ENCODE measurements at regions not wholly inside any gene's neighbourhood (a gene's known extent, or its start where the extent isn't known, plus 50 kb on each side); places are given as distances from the start of the nearest gene placed in this dataset.

- TF ChIP-seq FOXK2 (IDR thresholded peaks at IDR 0.05) (no peak), CTBP1 (IDR thresholded peaks at IDR 0.05; ENCODE audit: borderline replicate concordance) (no peak), L3MBTL2 (conservative IDR thresholded peaks at IDR 0.05) (no peak), SUZ12 (IDR thresholded peaks at IDR 0.05) (no peak), SP1 (IDR thresholded peaks at IDR 0.05) (no peak), BHLHE40 (IDR thresholded peaks at IDR 0.05; ENCODE audit: borderline replicate concordance) (no peak), HDGF (IDR thresholded peaks at IDR 0.05; ENCODE audit: borderline replicate concordance) (no peak), ARNT (IDR thresholded peaks at IDR 0.05) (no peak), LEF1 (IDR thresholded peaks at IDR 0.05; ENCODE audit: borderline replicate concordance) (no peak), ZNF384 (IDR thresholded peaks at IDR 0.05) (no peak), NFRKB (IDR thresholded peaks at IDR 0.05) (no peak), FOXA1 (IDR thresholded peaks at IDR 0.05) (no peak), PKNOX1 (IDR thresholded peaks at IDR 0.05) (no peak), TARDBP (IDR thresholded peaks at IDR 0.05) (no peak), FOXM1 (IDR thresholded peaks at IDR 0.05; ENCODE audit: borderline replicate concordance) (no peak), ELF4 (IDR thresholded peaks at IDR 0.05) (no peak)
- no peak for DNase-seq (ENCODE audit: extremely low spot score)
- CTCF ChIA-PET: no interaction called here
- POLR2A ChIA-PET: no interaction called here
These were observed 195.0 kb downstream of the THBS2 start for GRCh38 chr6:169058634-169059033.

DNA sequence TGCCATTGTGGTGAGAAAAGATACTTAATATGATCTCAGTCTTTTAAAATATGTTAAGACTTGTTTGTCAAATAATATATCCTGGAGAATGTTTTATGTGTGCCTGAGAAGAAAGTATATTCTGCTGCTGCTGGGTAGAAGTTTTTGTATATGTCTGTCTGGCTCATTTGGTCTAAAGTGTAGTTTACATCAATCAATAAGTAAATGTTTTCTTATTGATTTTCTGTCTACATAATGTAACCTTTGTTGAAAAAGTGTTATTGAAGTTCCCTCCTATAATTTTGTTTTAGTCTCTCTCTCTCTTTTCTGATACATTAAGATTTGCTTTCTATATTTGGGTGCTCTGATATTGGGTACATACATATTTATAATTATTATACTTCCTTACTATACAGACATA, 201.2 kb downstream of the THBS2 start:
- CTCF ChIA-PET: no interaction called here
- DNase-seq (ENCODE audit: extremely low spot score): no peak
- POLR2A ChIA-PET: no interaction called here
- TF ChIP-seq HDGF (IDR thresholded peaks at IDR 0.05; ENCODE audit: borderline replicate concordance): no peak
- no peak for TF ChIP-seq ELF4 (IDR thresholded peaks at IDR 0.05)
- no peak for TF ChIP-seq ARNT (IDR thresholded peaks at IDR 0.05)
- no peak for TF ChIP-seq SUZ12 (IDR thresholded peaks at IDR 0.05)
- no peak for TF ChIP-seq CTBP1 (IDR thresholded peaks at IDR 0.05; ENCODE audit: borderline replicate concordance)
- no peak for TF ChIP-seq ZNF384 (IDR thresholded peaks at IDR 0.05)
- TF ChIP-seq NFRKB (IDR thresholded peaks at IDR 0.05): no peak
- TF ChIP-seq FOXA1 (IDR thresholded peaks at IDR 0.05): no peak
- no peak for TF ChIP-seq FOXK2 (IDR thresholded peaks at IDR 0.05)
- no peak for TF ChIP-seq LEF1 (IDR thresholded peaks at IDR 0.05; ENCODE audit: borderline replicate concordance)
- TF ChIP-seq L3MBTL2 (conservative IDR thresholded peaks at IDR 0.05): no peak
- TF ChIP-seq BHLHE40 (IDR thresholded peaks at IDR 0.05; ENCODE audit: borderline replicate concordance): no peak
- no peak for TF ChIP-seq FOXM1 (IDR thresholded peaks at IDR 0.05; ENCODE audit: borderline replicate concordance)
- TF ChIP-seq PKNOX1 (IDR thresholded peaks at IDR 0.05): no peak
- TF ChIP-seq SP1 (IDR thresholded peaks at IDR 0.05): no peak

- no peak for DNase-seq (ENCODE audit: extremely low spot score)
- ChIA-PET CTCF (no interaction called here), POLR2A (no interaction called here)
- TF ChIP-seq BHLHE40 (IDR thresholded peaks at IDR 0.05; ENCODE audit: borderline replicate concordance) (no peak), HDGF (IDR thresholded peaks at IDR 0.05; ENCODE audit: borderline replicate concordance) (no peak), ELF4 (IDR thresholded peaks at IDR 0.05) (no peak), FOXM1 (IDR thresholded peaks at IDR 0.05; ENCODE audit: borderline replicate concordance) (no peak), CTBP1 (IDR thresholded peaks at IDR 0.05; ENCODE audit: borderline replicate concordance) (no peak)
These were observed 202.3 kb downstream of the THBS2 start for GRCh38 chr6:169051371-169051770.

- no peak for TF ChIP-seq FOXA1 (IDR thresholded peaks at IDR 0.05)
- TF ChIP-seq SP1 (IDR thresholded peaks at IDR 0.05): no peak
- no peak for TF ChIP-seq SUZ12 (IDR thresholded peaks at IDR 0.05)
- no peak for DNase-seq (ENCODE audit: extremely low spot score)
- ChIA-PET POLR2A (no interaction called here), CTCF (no interaction called here)
These were observed 204.8 kb downstream of the THBS2 start for GRCh38 chr6:169048865-169049205.

DNA sequence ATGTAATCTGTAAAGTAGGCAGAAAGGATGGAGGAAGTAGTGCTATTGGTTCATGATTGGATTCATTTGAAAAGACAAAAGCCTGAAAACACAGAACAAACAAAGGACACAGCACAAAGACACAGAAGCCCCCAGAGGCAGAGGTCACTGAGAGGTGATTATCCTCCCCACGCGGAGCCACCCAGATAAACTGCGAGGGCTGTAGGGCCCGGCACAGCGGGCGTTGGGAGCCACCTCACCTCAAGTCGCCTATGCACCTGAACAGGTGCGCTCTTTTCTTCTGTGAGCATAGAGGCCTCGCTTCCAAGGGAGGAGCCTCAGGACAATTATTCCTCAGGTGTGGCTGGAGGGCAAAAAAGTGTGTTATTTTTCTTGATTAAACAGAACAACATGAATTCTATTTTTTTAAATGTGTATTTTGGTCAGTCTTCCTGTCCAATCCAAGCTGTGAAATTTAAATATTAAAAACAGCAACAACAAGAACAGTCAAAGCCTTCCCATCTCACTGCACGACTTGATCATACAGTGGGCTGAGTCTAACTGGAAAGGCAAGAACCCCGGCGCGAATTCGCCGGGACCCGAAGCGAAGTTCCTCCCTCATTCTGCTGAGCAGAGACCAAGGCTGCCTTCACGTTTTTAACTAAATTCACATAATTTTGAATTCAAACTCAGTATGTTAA, 205.3 kb downstream of the THBS2 start:
- TF ChIP-seq HDGF (IDR thresholded peaks at IDR 0.05; ENCODE audit: borderline replicate concordance) (no peak), L3MBTL2 (conservative IDR thresholded peaks at IDR 0.05) (no peak), LEF1 (IDR thresholded peaks at IDR 0.05; ENCODE audit: borderline replicate concordance) (no peak), CTBP1 (IDR thresholded peaks at IDR 0.05; ENCODE audit: borderline replicate concordance) (no peak)
- ChIA-PET POLR2A (no interaction called here), CTCF (no interaction called here)

GRCh38 chr6:169047345-169047744, 206.3 kb downstream of the THBS2 start:
- TF ChIP-seq SUZ12 (IDR thresholded peaks at IDR 0.05): no peak
- no peak for TF ChIP-seq ELF4 (IDR thresholded peaks at IDR 0.05)
- TF ChIP-seq FOXM1 (IDR thresholded peaks at IDR 0.05; ENCODE audit: borderline replicate concordance): no peak
- TF ChIP-seq SP1 (IDR thresholded peaks at IDR 0.05): no peak
- TF ChIP-seq CTBP1 (IDR thresholded peaks at IDR 0.05; ENCODE audit: borderline replicate concordance): no peak
- TF ChIP-seq HDGF (IDR thresholded peaks at IDR 0.05; ENCODE audit: borderline replicate concordance): no peak
- no peak for TF ChIP-seq TARDBP (IDR thresholded peaks at IDR 0.05)
- no peak for TF ChIP-seq NFRKB (IDR thresholded peaks at IDR 0.05)
- TF ChIP-seq PKNOX1 (IDR thresholded peaks at IDR 0.05): no peak
- TF ChIP-seq L3MBTL2 (conservative IDR thresholded peaks at IDR 0.05): no peak
- ChIA-PET POLR2A (no interaction called here), CTCF (no interaction called here)
- no peak for DNase-seq (ENCODE audit: extremely low spot score)

More for the DNA sequence above, 205.3 kb downstream of the THBS2 start:
- no peak for DNase-seq (ENCODE audit: extremely low spot score)
